ENCODE measurements at regions not wholly inside any gene's neighbourhood (a gene's known extent, or its start where the extent isn't known, plus 50 kb on each side); places are given as distances from the start of the nearest gene placed in this dataset.

GRCh38 chr2:239596792-239597191 lies 196.0 kb upstream of the HDAC4 start:
- Histone ChIP-seq H3K4me1 (no peaks in the 10 kb centered on the region), H3K4me3 (no peak overlapping the region), H3K36me3 (no peaks in the 10 kb centered on the region), H3K9me3 (no peaks in the 10 kb centered on the region), H3K27me3 (peaks cover 0 to 7% (median 0%) of the 10 kb centered on the region in 9 donors), H3K27ac (no peak overlapping the region)
- ATAC-seq (no peak), DNase-seq (peak in 1 of 5 donors; percentile 9)
- intact Hi-C loops (cut with DNase I): no loop called here
- 83 to 92% (median 87%) methylated on average over 9 to 11 of the region's 11 CpGs for WGBS, 4 donors
- TF ChIP-seq, protein P1, sequence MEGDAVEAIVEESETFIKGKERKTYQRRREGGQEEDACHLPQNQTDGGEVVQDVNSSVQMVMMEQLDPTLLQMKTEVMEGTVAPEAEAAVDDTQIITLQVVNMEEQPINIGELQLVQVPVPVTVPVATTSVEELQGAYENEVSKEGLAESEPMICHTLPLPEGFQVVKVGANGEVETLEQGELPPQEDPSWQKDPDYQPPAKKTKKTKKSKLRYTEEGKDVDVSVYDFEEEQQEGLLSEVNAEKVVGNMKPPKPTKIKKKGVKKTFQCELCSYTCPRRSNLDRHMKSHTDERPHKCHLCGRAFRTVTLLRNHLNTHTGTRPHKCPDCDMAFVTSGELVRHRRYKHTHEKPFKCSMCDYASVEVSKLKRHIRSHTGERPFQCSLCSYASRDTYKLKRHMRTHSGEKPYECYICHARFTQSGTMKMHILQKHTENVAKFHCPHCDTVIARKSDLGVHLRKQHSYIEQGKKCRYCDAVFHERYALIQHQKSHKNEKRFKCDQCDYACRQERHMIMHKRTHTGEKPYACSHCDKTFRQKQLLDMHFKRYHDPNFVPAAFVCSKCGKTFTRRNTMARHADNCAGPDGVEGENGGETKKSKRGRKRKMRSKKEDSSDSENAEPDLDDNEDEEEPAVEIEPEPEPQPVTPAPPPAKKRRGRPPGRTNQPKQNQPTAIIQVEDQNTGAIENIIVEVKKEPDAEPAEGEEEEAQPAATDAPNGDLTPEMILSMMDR (IDR thresholded peaks at IDR 0.05): no peak
- no peak for TF ChIP-seq POLR2A (IDR thresholded peaks at IDR 0.05)

- no peaks in the 10 kb centered on the region for H3K4me1 ChIP-seq
- no peak overlapping the region for H3K27ac ChIP-seq
- DNase-seq (peak in 1 of 5 donors; percentile 29), ATAC-seq (no peak)
- no peak overlapping the region for H3K4me3 ChIP-seq
- H3K27me3 ChIP-seq: peaks cover 0 to 3% (median 0%) of the 10 kb centered on the region in 9 donors
- H3K9me3 ChIP-seq: no peaks in the 10 kb centered on the region
- 83 to 88% (median 85%) methylated on average over 4 of the region's 4 CpGs for WGBS, 4 donors
- TF ChIP-seq, protein P1 (IDR thresholded peaks at IDR 0.05): no peak
- no peak for TF ChIP-seq POLR2A (IDR thresholded peaks at IDR 0.05)
- H3K36me3 ChIP-seq: no peaks in the 10 kb centered on the region
- intact Hi-C loops (cut with DNase I): no loop called here
Observed at GRCh38 chr2:239596253-239596652, 195.4 kb upstream of the HDAC4 start.

GRCh38 chr2:239595726-239596125 lies 194.9 kb upstream of the HDAC4 start:
- Histone ChIP-seq H3K36me3 (no peaks in the 10 kb centered on the region), H3K4me3 (no peak overlapping the region), H3K27ac (no peak overlapping the region), H3K9me3 (no peaks in the 10 kb centered on the region), H3K4me1 (no peaks in the 10 kb centered on the region), H3K27me3 (no peaks in the 10 kb centered on the region)
- WGBS, 4 donors: 75 to 85% (median 81%) methylated on average over 8 of the region's 8 CpGs
- TF ChIP-seq, protein P1 (IDR thresholded peaks at IDR 0.05): no peak
- TF ChIP-seq POLR2A (IDR thresholded peaks at IDR 0.05): no peak
- intact Hi-C loops (cut with DNase I): no loop called here
- ATAC-seq (no peak), DNase-seq (peak in 2 of 5 donors; percentile 7 to 34)

DNA sequence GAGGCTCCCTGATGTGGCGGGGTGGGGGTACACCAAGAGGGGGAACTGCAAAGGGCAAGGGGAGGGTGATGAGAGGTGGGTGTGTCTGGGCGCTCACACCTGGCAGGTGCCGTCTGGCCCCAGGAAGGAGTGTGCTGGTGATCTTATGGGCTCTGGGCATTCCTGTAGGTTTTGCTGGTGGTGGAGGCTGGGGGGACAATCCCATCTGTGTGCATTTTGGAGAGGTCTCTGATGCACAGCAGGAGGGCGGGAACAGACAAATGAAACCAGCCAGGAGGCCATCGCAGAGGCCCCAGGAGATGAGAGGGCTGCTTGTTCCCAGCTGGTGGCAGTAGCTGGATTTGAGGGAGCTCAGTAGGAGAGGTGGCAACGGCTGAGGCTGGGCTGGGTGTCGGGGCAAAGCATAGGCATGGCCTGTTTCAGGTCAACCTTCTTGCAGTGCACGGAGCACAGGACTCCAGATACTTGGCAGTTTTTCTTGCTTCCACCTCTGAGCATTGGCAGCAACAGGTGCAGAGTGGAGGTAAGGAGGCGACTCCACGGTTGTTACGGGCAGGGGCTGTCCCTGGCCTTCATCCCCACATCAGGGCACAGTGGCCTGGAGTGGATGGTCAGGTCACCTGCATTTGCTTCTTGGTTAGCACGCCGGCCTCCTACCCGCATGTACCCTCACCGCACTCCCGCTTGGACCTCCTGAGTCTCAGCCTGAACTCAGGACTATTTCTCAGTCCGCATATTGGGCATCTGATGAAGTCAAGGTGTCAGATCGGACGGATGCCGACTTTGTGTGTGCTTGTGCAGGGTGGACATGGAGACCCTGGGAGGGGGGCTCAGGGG lies 194.2 kb upstream of the HDAC4 start:
- no peaks in the 10 kb centered on the region for H3K4me1 ChIP-seq
- no peaks in the 10 kb centered on the region for H3K36me3 ChIP-seq
- no peak for TF ChIP-seq POLR2A (IDR thresholded peaks at IDR 0.05)
- TF ChIP-seq, protein P1 (IDR thresholded peaks at IDR 0.05): no peak
- no peak overlapping the region for H3K27ac ChIP-seq
- no peaks in the 10 kb centered on the region for H3K27me3 ChIP-seq
- intact Hi-C loops (cut with DNase I): no loop called here
- peak in 2 of 5 donors; percentile 7 to 36 for DNase-seq
- no peak for ATAC-seq
- H3K9me3 ChIP-seq: no peaks in the 10 kb centered on the region
- 86 to 93% (median 90%) methylated on average over 15 to 20 of the region's 20 CpGs for WGBS, 4 donors
- no peak overlapping the region for H3K4me3 ChIP-seq
